Parathyroid adenoma (tissue), 2 donors: ENCODE measurements at regions not wholly inside any gene's neighbourhood (a gene's known extent, or its start where the extent isn't known, plus 50 kb on each side); places are given as distances from the start of the nearest gene placed in this dataset.

ENCODE experiments used
- H2AFZ ChIP-seq: fragments of 300-600 bp; sonication (generic); one replicate; pipeline ENCODE4 v1.7.0; 2017; ENCODE audit warnings: antibody characterized with exemption, mild to moderate bottlenecking
- H3K27ac ChIP-seq: fragments of 300-600 bp; sonication (generic); one replicate; pipeline ENCODE4 v1.7.0; 2017
- H3K27me3 ChIP-seq: fragments of 300-600 bp; sonication (generic); one replicate; pipeline ENCODE4 v1.7.0; 2017; ENCODE audit warnings: low read length; ENCODE audit not compliant: control insufficient read depth, insufficient read depth
- H3K36me3 ChIP-seq: fragments of 300-600 bp; sonication (generic); one replicate; pipeline ENCODE4 v1.7.0; 2017; ENCODE audit warnings: low read length; ENCODE audit not compliant: control insufficient read depth, insufficient read depth
- H3K4me1 ChIP-seq: fragments of 300-600 bp; sonication (generic); one replicate; pipeline ENCODE4 v1.7.0; 2017; ENCODE audit warnings: control low read depth
- H3K4me2 ChIP-seq: fragments of 300-600 bp; sonication (generic); one replicate; pipeline ENCODE4 v1.7.0; 2017; ENCODE audit warnings: low read length
- H3K4me3 ChIP-seq: fragments of 300-600 bp; sonication (generic); one replicate; pipeline ENCODE4 v1.7.0; 2017; ENCODE audit warnings: low read depth, low read length
- H3K79me2 ChIP-seq: fragments of 300-600 bp; sonication (generic); one replicate; pipeline ENCODE4 v1.7.0; 2017; ENCODE audit warnings: control low read depth
- H3K9ac ChIP-seq: fragments of 300-600 bp; sonication (generic); one replicate; pipeline ENCODE4 v1.7.0; 2017; ENCODE audit warnings: mild to moderate bottlenecking
- H3K9me3 ChIP-seq: fragments of 300-600 bp; sonication (generic); one replicate; pipeline ENCODE4 v1.7.0; 2017; ENCODE audit warnings: low read length; ENCODE audit not compliant: control insufficient read depth
- TF ChIP-seq, protein P1 (sequence below): fragments of 300-600 bp; sonication (generic); IDR thresholded peaks from one replicate; pipeline ENCODE4 v1.7.0; 2017; ENCODE audit warnings: antibody characterized with exemption, mild to moderate bottlenecking
- donor health status: primary hyperparathyroidism.

DNA sequence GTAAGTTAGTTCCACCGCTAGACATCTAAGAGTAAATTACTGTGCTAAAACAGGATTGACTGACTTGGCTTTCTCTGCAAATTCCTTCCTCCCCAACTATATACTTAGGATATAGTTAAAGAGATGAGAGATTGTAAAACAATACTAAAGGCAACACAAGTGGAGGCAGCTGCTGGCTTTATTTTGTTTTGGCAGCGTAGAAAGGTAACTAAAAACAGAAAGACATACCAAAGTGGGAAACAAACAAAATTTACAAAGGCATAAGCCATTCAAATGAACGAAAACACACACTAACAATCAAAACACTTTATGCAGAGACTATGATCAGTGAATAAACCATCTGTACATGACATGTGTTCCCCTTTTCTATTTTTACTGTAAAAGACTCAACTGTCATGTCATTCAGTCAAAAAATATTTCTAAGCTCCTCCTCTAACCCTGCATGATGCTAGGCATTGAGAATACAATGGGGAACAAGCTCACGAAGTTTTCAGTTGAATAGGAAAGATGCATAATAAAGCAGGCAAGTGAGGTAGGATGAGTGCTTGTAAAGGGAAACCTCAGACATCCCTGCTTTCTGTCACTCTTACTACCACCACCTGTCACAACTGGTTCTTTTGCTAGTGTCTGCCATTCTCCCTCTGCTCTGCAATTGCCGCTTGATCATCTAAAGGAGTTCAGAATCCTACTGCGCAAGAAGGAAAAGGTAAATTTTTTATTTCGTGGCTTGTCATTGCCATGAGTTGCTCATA lies 64.2 kb upstream of the COL1A2 start:
- no peak overlapping the region for H3K9ac ChIP-seq
- no peak overlapping the region for H3K4me2 ChIP-seq
- H3K4me1 ChIP-seq: no peaks in the 10 kb centered on the region
- H3K9me3 ChIP-seq: no peaks in the 10 kb centered on the region
- no peaks in the 10 kb centered on the region for H3K79me2 ChIP-seq
- no peak overlapping the region for H3K27ac ChIP-seq
- no peaks in the 10 kb centered on the region for H3K36me3 ChIP-seq
- no peaks in the 10 kb centered on the region for H3K27me3 ChIP-seq
- no peak overlapping the region for H3K4me3 ChIP-seq
- TF ChIP-seq, protein P1, sequence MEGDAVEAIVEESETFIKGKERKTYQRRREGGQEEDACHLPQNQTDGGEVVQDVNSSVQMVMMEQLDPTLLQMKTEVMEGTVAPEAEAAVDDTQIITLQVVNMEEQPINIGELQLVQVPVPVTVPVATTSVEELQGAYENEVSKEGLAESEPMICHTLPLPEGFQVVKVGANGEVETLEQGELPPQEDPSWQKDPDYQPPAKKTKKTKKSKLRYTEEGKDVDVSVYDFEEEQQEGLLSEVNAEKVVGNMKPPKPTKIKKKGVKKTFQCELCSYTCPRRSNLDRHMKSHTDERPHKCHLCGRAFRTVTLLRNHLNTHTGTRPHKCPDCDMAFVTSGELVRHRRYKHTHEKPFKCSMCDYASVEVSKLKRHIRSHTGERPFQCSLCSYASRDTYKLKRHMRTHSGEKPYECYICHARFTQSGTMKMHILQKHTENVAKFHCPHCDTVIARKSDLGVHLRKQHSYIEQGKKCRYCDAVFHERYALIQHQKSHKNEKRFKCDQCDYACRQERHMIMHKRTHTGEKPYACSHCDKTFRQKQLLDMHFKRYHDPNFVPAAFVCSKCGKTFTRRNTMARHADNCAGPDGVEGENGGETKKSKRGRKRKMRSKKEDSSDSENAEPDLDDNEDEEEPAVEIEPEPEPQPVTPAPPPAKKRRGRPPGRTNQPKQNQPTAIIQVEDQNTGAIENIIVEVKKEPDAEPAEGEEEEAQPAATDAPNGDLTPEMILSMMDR: no peak
- H2AFZ ChIP-seq: no peak overlapping the region

DNA sequence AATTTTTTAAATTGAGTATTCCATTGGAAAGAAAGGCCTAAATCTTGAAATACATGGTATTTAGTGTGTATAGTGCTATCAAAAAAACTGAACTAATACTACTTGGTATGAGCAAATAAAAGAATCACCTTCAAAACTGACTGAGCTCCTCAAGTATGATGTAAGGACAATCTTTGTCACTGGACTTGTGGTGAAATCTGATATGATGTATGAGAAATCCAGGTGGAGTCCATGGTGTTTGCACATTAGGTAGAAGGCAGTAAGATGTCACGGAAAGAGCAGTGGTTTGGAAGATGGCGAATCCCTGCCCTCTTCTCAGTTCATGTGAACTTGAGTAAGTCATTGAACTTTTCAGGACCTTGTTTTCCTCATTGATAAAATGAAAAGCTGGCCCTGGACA lies 62.1 kb upstream of the COL1A2 start:
- no peak overlapping the region for H3K27ac ChIP-seq

DNA sequence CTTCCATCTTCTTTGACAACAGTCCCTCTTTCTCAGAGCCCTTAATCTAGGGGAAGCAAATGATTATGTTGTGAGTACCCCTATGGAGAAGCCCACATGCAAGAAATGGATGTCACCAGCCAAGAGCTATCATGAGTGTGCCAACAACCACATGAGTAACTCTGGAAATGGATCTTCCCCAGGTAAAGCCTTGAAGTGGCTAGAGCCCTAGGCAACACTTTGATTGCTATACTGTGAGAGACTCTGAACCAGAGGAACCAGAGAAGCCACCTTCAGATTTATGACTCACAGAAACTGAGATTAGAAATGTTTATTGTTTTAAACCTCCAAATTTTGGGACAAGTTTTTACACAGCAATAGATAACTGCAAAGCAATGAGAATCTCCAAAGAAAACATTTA lies 60.9 kb upstream of the COL1A2 start:
- Histone ChIP-seq H3K9ac (no peak overlapping the region), H3K9me3 (no peaks in the 10 kb centered on the region)

More for the DNA sequence above, 62.1 kb upstream of the COL1A2 start:
- no peak overlapping the region for H2AFZ ChIP-seq
- H3K4me1 ChIP-seq: no peaks in the 10 kb centered on the region
- H3K4me3 ChIP-seq: no peak overlapping the region
- no peaks in the 10 kb centered on the region for H3K36me3 ChIP-seq
- no peaks in the 10 kb centered on the region for H3K9me3 ChIP-seq
- no peak overlapping the region for H3K4me2 ChIP-seq
- TF ChIP-seq, protein P1: no peak
- H3K27me3 ChIP-seq: no peaks in the 10 kb centered on the region
- no peaks in the 10 kb centered on the region for H3K79me2 ChIP-seq
- no peak overlapping the region for H3K9ac ChIP-seq

DNA sequence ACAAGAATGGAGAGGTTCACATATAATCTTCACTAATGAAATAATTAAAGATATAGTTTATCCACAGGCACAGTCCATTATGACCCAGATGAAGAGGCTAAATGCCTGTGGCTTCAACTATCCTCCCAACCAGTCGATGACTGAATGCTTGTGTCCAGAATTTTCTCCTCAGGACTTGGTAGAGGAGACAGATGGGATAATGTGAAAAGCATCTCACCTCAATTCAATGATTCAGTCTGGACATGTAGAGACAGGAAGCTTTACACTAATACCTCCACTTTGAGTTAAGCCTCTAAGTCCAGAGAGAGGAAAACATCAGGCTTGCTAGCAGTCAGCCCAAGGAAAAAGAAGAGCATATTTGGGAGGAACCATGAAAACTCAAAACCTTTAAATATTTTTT lies 59.1 kb upstream of the COL1A2 start:
- Histone ChIP-seq H3K9ac (no peak overlapping the region), H3K4me2 (no peak overlapping the region), H3K27me3 (no peaks in the 10 kb centered on the region), H3K4me1 (no peaks in the 10 kb centered on the region), H3K9me3 (no peaks in the 10 kb centered on the region), H3K27ac (no peak overlapping the region), H3K36me3 (no peaks in the 10 kb centered on the region), H2AFZ (no peak overlapping the region), H3K4me3 (no peak overlapping the region), H3K79me2 (no peaks in the 10 kb centered on the region)
- TF ChIP-seq, protein P1: no peak

More for the DNA sequence above, 60.9 kb upstream of the COL1A2 start:
- Histone ChIP-seq H2AFZ (no peak overlapping the region), H3K79me2 (no peaks in the 10 kb centered on the region), H3K4me3 (no peak overlapping the region), H3K27ac (no peak overlapping the region), H3K27me3 (no peaks in the 10 kb centered on the region), H3K4me2 (no peak overlapping the region), H3K4me1 (no peaks in the 10 kb centered on the region), H3K36me3 (no peaks in the 10 kb centered on the region)
- TF ChIP-seq, protein P1: no peak

DNA sequence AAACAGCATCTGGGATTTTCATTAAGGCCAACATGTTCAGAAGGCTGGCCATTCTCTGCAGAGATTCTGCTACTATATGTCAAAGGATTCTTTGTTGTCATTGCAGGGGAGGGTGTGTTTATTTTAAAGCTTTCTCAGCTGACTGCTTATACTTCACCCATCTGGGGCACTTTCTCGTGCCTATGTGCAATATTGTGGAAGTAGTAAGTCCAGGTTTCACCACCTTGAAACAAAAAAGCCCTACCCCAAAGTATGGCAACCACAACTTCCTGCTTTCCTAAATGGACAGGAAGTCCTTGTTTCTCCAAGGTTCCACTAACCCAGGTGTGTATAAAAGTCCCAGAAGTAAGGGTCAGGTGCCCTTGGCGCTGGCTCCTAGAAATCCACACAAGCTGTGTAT lies 58.7 kb upstream of the COL1A2 start:
- no peak overlapping the region for H3K4me3 ChIP-seq
- no peak overlapping the region for H2AFZ ChIP-seq
- H3K79me2 ChIP-seq: no peaks in the 10 kb centered on the region
- H3K36me3 ChIP-seq: no peaks in the 10 kb centered on the region
- H3K27me3 ChIP-seq: no peaks in the 10 kb centered on the region
- TF ChIP-seq, protein P1: no peak
- no peaks in the 10 kb centered on the region for H3K9me3 ChIP-seq
- no peak overlapping the region for H3K27ac ChIP-seq
- H3K4me2 ChIP-seq: no peak overlapping the region
- H3K9ac ChIP-seq: no peak overlapping the region
- no peaks in the 10 kb centered on the region for H3K4me1 ChIP-seq
